MM.1S (cell line): ENCODE measurements at regions not wholly inside any gene's neighbourhood (a gene's known extent, or its start where the extent isn't known, plus 50 kb on each side); places are given as distances from the start of the nearest gene placed in this dataset.

Experiments used
- CTCF ChIP-seq: fragments of 300-600 bp; sonication (generic); IDR thresholded peaks from 2 replicates; pipeline ENCODE4 v1.5.1; 2016; ENCODE audit warnings: antibody characterized with exemption, low read length, mixed read lengths
- EZH2 ChIP-seq: fragments of 300-600 bp; sonication (generic); optimal IDR thresholded peaks from 2 replicates; pipeline ENCODE3; 2017; ENCODE audit warnings: low read depth, mild to moderate bottlenecking, antibody characterized with exemption, low read length, mixed read lengths

GRCh38 chr2:48026865-48027264, 120.6 kb upstream of the FBXO11 start:
- no peak for TF ChIP-seq CTCF
- TF ChIP-seq EZH2 = no peak
